HT-29 (cell line): ENCODE measurements at regions not wholly inside any gene's neighbourhood (a gene's known extent, or its start where the extent isn't known, plus 50 kb on each side); places are given as distances from the start of the nearest gene placed in this dataset.
"Not testable (repeated sequence)": the region's sequence is repeated elsewhere in the genome, so short reads cannot be mapped to it uniquely, and the experiment has no call there.

Experiments used
- DNase-seq: peaks from one replicate; pipeline ENCODE4 v3.0.0-alpha.2; 2015; ENCODE audit warnings: low spot score

- no peak for DNase-seq
These were observed 283.0 kb downstream of the MYCN start for GRCh38 chr2:16223161-16223840.

- DNase-seq = no peak
These were observed 282.0 kb downstream of the MYCN start for GRCh38 chr2:16222326-16222725.

GRCh38 chr2:16221461-16222010, 281.2 kb downstream of the MYCN start:
- DNase-seq = no peak

GRCh38 chr2:16219292-16219975, 279.1 kb downstream of the MYCN start:
- no peak for DNase-seq

- DNase-seq = peak; percentile 53
These were observed 278.3 kb downstream of the MYCN start for GRCh38 chr2:16218625-16219024.

- no peak for DNase-seq
These were observed 277.8 kb downstream of the MYCN start for GRCh38 chr2:16218161-16218560.

GRCh38 chr2:16217741-16218140, 277.4 kb downstream of the MYCN start:
- not testable (repeated sequence) for DNase-seq

GRCh38 chr2:16217291-16217690, 276.9 kb downstream of the MYCN start:
- no peak for DNase-seq

- no peak for DNase-seq
These were observed 276.2 kb downstream of the MYCN start for GRCh38 chr2:16216558-16216945.

GRCh38 chr2:16215902-16216557, 275.7 kb downstream of the MYCN start:
- DNase-seq = no peak

- DNase-seq = no peak
These were observed 274.5 kb downstream of the MYCN start for GRCh38 chr2:16214861-16215260.

GRCh38 chr2:16214391-16214790, 274.0 kb downstream of the MYCN start:
- DNase-seq = no peak

- DNase-seq = no peak
These were observed 272.0 kb downstream of the MYCN start for GRCh38 chr2:16212321-16212720.

- no peak for DNase-seq
These were observed 271.0 kb downstream of the MYCN start for GRCh38 chr2:16211341-16211740.

GRCh38 chr2:16210841-16211240, 270.5 kb downstream of the MYCN start:
- DNase-seq = no peak

- no peak for DNase-seq
These were observed 269.4 kb downstream of the MYCN start for GRCh38 chr2:16209799-16210198.

- DNase-seq = no peak
These were observed 268.6 kb downstream of the MYCN start for GRCh38 chr2:16208921-16209320.

GRCh38 chr2:16208241-16208797, 268.0 kb downstream of the MYCN start:
- DNase-seq = no peak

- no peak for DNase-seq
These were observed 267.3 kb downstream of the MYCN start for GRCh38 chr2:16207611-16208010.

GRCh38 chr2:16207151-16207550, 266.8 kb downstream of the MYCN start:
- DNase-seq = no peak

GRCh38 chr2:16206191-16206944, 266.0 kb downstream of the MYCN start:
- no peak for DNase-seq

- DNase-seq = no peak
These were observed 265.3 kb downstream of the MYCN start for GRCh38 chr2:16205631-16206030.
